Body of pancreas (tissue), 4 donors: ENCODE measurements at regions not wholly inside any gene's neighbourhood (a gene's known extent, or its start where the extent isn't known, plus 50 kb on each side); places are given as distances from the start of the nearest gene placed in this dataset.

Source experiments
- POLR2A ChIP-seq, 3 donors: fragments of 450-650 bp; IDR thresholded peaks; one replicate each; pipeline ENCODE4 v1.6.1; 2016; ENCODE audit warnings: antibody characterized with exemption in 3 of 3, mild to moderate bottlenecking in 2 of 3
- TF ChIP-seq, protein P1 (sequence below), 7 experiments: fragments of 450-650 bp in 4 of 7; fragments of 200-600 bp in 3 of 7; sonication (generic) in 3 of 7; IDR thresholded peaks; one replicate each; pipeline ENCODE4 v1.5.1; 2016 to 2019; ENCODE audit warnings: antibody characterized with exemption in 7 of 7

GRCh38 chr18:56273541-56274219 lies 364.7 kb downstream of the TXNL1 start:
- TF ChIP-seq, protein P1, sequence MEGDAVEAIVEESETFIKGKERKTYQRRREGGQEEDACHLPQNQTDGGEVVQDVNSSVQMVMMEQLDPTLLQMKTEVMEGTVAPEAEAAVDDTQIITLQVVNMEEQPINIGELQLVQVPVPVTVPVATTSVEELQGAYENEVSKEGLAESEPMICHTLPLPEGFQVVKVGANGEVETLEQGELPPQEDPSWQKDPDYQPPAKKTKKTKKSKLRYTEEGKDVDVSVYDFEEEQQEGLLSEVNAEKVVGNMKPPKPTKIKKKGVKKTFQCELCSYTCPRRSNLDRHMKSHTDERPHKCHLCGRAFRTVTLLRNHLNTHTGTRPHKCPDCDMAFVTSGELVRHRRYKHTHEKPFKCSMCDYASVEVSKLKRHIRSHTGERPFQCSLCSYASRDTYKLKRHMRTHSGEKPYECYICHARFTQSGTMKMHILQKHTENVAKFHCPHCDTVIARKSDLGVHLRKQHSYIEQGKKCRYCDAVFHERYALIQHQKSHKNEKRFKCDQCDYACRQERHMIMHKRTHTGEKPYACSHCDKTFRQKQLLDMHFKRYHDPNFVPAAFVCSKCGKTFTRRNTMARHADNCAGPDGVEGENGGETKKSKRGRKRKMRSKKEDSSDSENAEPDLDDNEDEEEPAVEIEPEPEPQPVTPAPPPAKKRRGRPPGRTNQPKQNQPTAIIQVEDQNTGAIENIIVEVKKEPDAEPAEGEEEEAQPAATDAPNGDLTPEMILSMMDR (IDR thresholded peaks at IDR 0.05): no peak
- no peak for TF ChIP-seq POLR2A (IDR thresholded peaks at IDR 0.05)
